ENCODE measurements at regions not wholly inside any gene's neighbourhood (a gene's known extent, or its start where the extent isn't known, plus 50 kb on each side); places are given as distances from the start of the nearest gene placed in this dataset.

DNA sequence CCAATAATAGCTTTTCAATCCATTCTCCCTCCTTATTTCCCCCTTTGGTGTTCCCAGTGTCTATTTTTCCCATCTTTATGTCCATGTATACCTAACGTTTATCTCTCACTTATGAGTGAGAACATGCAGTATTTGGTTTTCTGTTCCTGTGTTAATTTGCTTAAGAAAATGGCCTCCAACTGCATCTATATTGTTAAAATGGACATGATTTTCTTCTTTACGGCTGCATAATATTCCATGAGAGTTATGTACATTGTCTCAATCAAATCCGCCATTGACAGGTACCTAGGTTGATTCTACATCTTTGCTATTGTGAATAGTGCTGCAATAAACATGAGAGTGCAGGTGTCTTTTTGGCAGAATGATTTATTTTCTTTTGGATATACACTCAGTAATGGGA lies 126.7 kb downstream of the CTH start:
- intact Hi-C loops (cut with micrococcal nuclease) = no loop called here
- no peak overlapping the region for H3K4me3 ChIP-seq (ENCODE audit: low read length in 2 of 2)
- no peaks in the 10 kb centered on the region for H3K4me1 ChIP-seq (ENCODE audit: insufficient read depth, low read length)
- H3K27me3 ChIP-seq (ENCODE audit: insufficient read depth, low read length) = no peaks in the 10 kb centered on the region
- H3K9me3 ChIP-seq (ENCODE audit: control insufficient read depth in 1 of 2, low read length in 2 of 2) = no peaks in the 10 kb centered on the region
- CTCF ChIA-PET (ENCODE audit: partially characterized antibody) = no interaction called here
- POLR2A ChIA-PET (ENCODE audit: partially characterized antibody) = no interaction called here
- Mint-ChIP-seq H3K4me1 (no peaks in the 10 kb centered on the region), H3K27ac (no peak overlapping the region), H3K9me3 (no peaks in the 10 kb centered on the region), H3K36me3 (no peaks in the 10 kb centered on the region), H3K27me3 (peaks cover 6 to 18% of the 10 kb centered on the region in 2 donors), H3K4me3 (no peak overlapping the region)
- no peaks in the 10 kb centered on the region for H3K36me3 ChIP-seq (ENCODE audit: insufficient read depth, low read length)
- no peak for DNase-seq
- H3K27ac ChIP-seq (ENCODE audit: low read depth, low read length) = no peak overlapping the region

DNA sequence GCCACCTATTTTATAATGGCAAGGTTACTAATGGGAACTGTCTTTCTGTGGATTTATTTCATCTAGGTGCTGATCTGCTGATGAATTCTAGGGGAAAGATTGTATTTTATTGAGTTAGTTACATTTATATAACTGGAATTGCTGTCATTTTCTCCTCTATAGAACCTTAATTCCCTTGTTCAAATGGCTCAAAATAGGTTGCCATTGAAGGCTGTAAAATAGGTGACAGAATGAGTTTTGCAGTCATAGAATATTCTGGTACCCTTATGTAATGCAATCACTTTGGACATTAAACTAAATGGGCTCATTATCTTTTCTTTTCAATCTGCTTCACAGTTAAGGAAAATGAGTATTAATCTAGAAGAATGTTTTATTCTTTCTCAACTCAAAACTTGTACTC lies 131.0 kb downstream of the CTH start:
- no peak overlapping the region for H3K27ac Mint-ChIP-seq
- Histone ChIP-seq H3K36me3 (ENCODE audit: insufficient read depth, low read length) (no peaks in the 10 kb centered on the region), H3K27me3 (ENCODE audit: insufficient read depth, low read length) (no peaks in the 10 kb centered on the region), H3K4me1 (ENCODE audit: insufficient read depth, low read length) (no peaks in the 10 kb centered on the region), H3K4me3 (ENCODE audit: low read length in 2 of 2) (no peak overlapping the region), H3K9me3 (ENCODE audit: control insufficient read depth in 1 of 2, low read length in 2 of 2) (no peaks in the 10 kb centered on the region), H3K27ac (ENCODE audit: low read depth, low read length) (no peak overlapping the region)
- intact Hi-C loops (cut with micrococcal nuclease) = no loop called here
- H3K4me1 Mint-ChIP-seq = no peaks in the 10 kb centered on the region
- no peaks in the 10 kb centered on the region for H3K9me3 Mint-ChIP-seq
- CTCF ChIA-PET (ENCODE audit: partially characterized antibody) = no interaction called here
- DNase-seq = no peak
- peaks cover under 1 to 11% of the 10 kb centered on the region in 2 donors for H3K27me3 Mint-ChIP-seq
- no peak overlapping the region for H3K4me3 Mint-ChIP-seq
- H3K36me3 Mint-ChIP-seq = no peaks in the 10 kb centered on the region
- POLR2A ChIA-PET (ENCODE audit: partially characterized antibody) = no interaction called here

DNA sequence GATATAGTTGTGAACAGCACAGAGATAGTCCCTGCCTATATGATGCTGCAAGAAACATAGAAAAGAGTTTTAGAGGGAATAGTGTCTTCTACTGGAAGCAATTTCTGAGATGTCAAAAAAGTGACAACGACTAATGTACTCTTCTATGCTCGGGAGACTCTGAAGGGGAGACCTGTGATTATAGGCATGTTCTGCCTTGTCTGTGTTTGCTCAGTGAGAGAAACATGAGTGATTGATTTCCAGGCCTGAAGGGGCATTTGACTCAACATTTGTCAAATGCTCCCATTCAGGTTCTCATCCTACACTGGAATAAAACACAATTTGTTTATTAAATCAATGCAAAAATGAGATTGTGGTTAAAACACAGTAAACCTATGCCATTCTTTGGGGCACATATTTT lies 131.8 kb downstream of the CTH start:
- intact Hi-C loops (cut with micrococcal nuclease) = no loop called here
- Histone ChIP-seq H3K4me1 (ENCODE audit: insufficient read depth, low read length) (no peaks in the 10 kb centered on the region), H3K36me3 (ENCODE audit: insufficient read depth, low read length) (no peaks in the 10 kb centered on the region), H3K27me3 (ENCODE audit: insufficient read depth, low read length) (no peaks in the 10 kb centered on the region), H3K4me3 (ENCODE audit: low read length in 2 of 2) (no peak overlapping the region), H3K9me3 (ENCODE audit: control insufficient read depth in 1 of 2, low read length in 2 of 2) (no peaks in the 10 kb centered on the region), H3K27ac (ENCODE audit: low read depth, low read length) (no peak overlapping the region)
- Mint-ChIP-seq H3K27ac (no peak overlapping the region), H3K36me3 (no peaks in the 10 kb centered on the region), H3K4me1 (no peaks in the 10 kb centered on the region), H3K9me3 (no peaks in the 10 kb centered on the region), H3K27me3 (peaks cover 1 to 8% of the 10 kb centered on the region in 2 donors), H3K4me3 (no peak overlapping the region)
- ChIA-PET POLR2A (ENCODE audit: partially characterized antibody) (no interaction called here), CTCF (ENCODE audit: partially characterized antibody) (no interaction called here)
- no peak for DNase-seq

DNA sequence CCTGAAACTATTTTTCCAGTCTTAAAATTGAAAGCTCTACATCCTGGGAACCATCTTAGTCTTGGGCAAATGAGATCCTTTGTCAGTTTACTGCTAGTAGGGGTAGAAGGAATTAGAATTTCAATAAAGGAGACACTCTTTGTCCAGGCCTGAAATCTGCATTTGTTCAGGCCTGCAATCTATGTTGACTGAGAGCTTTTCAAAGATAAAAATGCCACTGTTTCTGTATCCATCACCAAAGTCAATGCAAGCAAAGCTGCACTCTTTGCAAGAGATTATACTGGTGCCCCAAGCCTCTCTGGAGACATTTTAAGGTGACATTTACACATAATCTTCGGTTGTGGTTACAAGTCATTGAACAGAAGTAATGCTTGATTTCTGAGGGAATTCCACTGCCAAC lies 135.7 kb downstream of the CTH start:
- no peaks in the 10 kb centered on the region for H3K27me3 ChIP-seq (ENCODE audit: insufficient read depth, low read length)
- H3K36me3 Mint-ChIP-seq = no peaks in the 10 kb centered on the region
- no peak overlapping the region for H3K4me3 Mint-ChIP-seq
- no peaks in the 10 kb centered on the region for H3K36me3 ChIP-seq (ENCODE audit: insufficient read depth, low read length)
- no peaks in the 10 kb centered on the region for H3K4me1 Mint-ChIP-seq
- no peaks in the 10 kb centered on the region for H3K9me3 ChIP-seq (ENCODE audit: control insufficient read depth in 1 of 2, low read length in 2 of 2)
- no peak overlapping the region for H3K27ac ChIP-seq (ENCODE audit: low read depth, low read length)
- no peaks in the 10 kb centered on the region for H3K4me1 ChIP-seq (ENCODE audit: insufficient read depth, low read length)
- H3K4me3 ChIP-seq (ENCODE audit: low read length in 2 of 2) = no peak overlapping the region
- no peaks in the 10 kb centered on the region for H3K9me3 Mint-ChIP-seq
- intact Hi-C loops (cut with micrococcal nuclease) = no loop called here
- ChIA-PET POLR2A (ENCODE audit: partially characterized antibody) (no interaction called here), CTCF (ENCODE audit: partially characterized antibody) (interaction anchor here (1.4 kb wide), 1 partner anchor 17 kb away, joined by 3 read pairs; no protein-coding TSS in a partner anchor)
- H3K27me3 Mint-ChIP-seq = peaks cover 5 to 6% of the 10 kb centered on the region in 2 donors
- no peak overlapping the region for H3K27ac Mint-ChIP-seq
- no peak for DNase-seq

DNA sequence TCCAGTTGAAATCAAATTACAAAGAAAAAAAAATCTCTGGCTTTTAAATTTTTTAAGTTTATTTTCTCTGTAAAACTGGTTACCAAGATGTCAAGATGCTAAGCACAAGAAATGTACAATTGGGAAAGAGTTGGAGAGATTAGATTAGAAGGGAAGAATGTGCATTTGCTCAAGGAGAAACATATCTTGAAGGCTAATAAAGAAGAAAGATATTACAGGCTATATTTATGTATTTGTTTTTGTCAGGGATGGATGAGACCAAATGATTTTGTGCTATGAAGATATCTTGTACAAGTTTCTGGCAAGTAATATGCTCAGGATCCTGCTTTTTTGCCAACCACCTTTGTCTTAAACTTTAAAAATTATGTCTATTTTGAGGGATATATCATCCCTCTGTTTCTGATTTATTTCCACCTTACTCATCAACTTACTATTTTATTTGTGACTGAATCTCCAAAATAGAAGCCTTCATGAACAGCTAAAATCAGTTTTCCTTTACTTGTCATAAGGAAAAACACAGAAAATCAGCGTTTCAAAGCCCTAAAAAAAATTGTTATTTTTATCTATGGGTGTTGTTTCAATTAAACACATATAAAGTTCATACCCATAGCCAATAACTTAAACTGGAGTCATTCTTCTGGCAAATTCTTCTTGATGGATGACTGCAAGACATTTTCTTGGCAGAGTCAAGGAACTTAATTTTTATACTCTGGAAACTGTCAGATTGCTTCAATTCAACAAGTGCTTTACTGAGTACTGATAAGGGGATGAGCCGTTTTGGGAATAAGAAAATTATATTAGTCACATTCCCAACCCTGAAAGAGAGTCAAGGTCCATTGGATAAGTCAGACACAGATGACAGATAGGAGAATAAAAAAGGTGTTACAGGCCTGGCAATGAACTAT lies 141.8 kb downstream of the CTH start:
- Mint-ChIP-seq H3K4me1 (no peaks in the 10 kb centered on the region), H3K4me3 (no peak overlapping the region), H3K27ac (no peak overlapping the region), H3K27me3 (peaks cover 4% of the 10 kb centered on the region in 2 donors), H3K36me3 (no peaks in the 10 kb centered on the region), H3K9me3 (no peaks in the 10 kb centered on the region)
- Histone ChIP-seq H3K9me3 (ENCODE audit: control insufficient read depth in 1 of 2, low read length in 2 of 2) (no peaks in the 10 kb centered on the region), H3K27me3 (ENCODE audit: insufficient read depth, low read length) (no peaks in the 10 kb centered on the region), H3K4me1 (ENCODE audit: insufficient read depth, low read length) (no peaks in the 10 kb centered on the region), H3K27ac (ENCODE audit: low read depth, low read length) (no peak overlapping the region), H3K4me3 (ENCODE audit: low read length in 2 of 2) (no peak overlapping the region), H3K36me3 (ENCODE audit: insufficient read depth, low read length) (no peaks in the 10 kb centered on the region)
- ChIA-PET CTCF (ENCODE audit: partially characterized antibody) (no interaction called here), POLR2A (ENCODE audit: partially characterized antibody) (no interaction called here)
- no peak for DNase-seq
- intact Hi-C loops (cut with micrococcal nuclease) = no loop called here

DNA sequence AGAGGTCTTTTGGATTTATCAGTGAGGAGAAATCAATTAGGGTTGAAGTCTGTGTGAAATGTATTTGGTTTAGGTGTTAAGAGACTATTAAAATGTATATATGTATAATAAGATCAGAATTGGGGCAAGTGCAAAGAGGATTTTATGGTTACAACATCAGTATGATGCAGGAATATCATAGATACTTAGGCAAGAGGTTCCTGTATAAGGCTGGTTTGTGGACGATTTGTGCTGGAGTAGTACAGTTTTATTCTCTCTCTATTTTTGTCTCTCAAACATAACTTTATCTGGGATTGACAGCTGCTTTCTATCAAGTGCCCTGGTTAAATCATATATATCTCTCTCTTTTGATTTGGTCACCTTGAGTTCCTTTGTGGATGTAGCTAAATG lies 142.5 kb downstream of the CTH start:
- Mint-ChIP-seq H3K4me1 (no peaks in the 10 kb centered on the region), H3K27ac (no peak overlapping the region), H3K36me3 (no peaks in the 10 kb centered on the region), H3K27me3 (peaks cover under 1 to 1% of the 10 kb centered on the region in 2 donors), H3K9me3 (no peaks in the 10 kb centered on the region), H3K4me3 (no peak overlapping the region)
- Histone ChIP-seq H3K27ac (ENCODE audit: low read depth, low read length) (no peak overlapping the region), H3K36me3 (ENCODE audit: insufficient read depth, low read length) (no peaks in the 10 kb centered on the region), H3K27me3 (ENCODE audit: insufficient read depth, low read length) (no peaks in the 10 kb centered on the region), H3K4me3 (ENCODE audit: low read length in 2 of 2) (no peak overlapping the region), H3K9me3 (ENCODE audit: control insufficient read depth in 1 of 2, low read length in 2 of 2) (no peaks in the 10 kb centered on the region), H3K4me1 (ENCODE audit: insufficient read depth, low read length) (no peaks in the 10 kb centered on the region)
- no peak for DNase-seq
- ChIA-PET CTCF (ENCODE audit: partially characterized antibody) (no interaction called here), POLR2A (ENCODE audit: partially characterized antibody) (no interaction called here)
- intact Hi-C loops (cut with micrococcal nuclease) = no loop called here

DNA sequence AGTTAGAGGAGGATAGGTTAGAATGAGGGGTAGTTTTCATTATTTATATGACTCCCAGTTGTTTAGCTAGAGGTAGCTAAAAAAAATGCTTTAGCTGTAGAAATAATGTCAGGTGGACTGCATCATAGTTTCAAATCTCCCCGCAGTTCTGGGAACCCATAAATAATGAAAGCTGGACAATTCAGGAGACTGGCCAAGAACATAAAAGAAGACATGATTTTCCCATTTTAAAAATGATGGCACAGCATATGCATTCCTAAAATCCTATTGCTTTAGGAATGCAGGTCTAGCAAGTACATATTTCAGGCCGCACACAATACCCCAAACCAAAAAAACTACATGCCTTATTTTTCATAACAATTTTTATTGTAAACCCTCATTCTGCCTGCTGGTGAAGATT lies 143.3 kb downstream of the CTH start:
- no peaks in the 10 kb centered on the region for H3K36me3 ChIP-seq (ENCODE audit: insufficient read depth, low read length)
- H3K9me3 ChIP-seq (ENCODE audit: control insufficient read depth in 1 of 2, low read length in 2 of 2) = no peaks in the 10 kb centered on the region
- no peak for DNase-seq
- Mint-ChIP-seq H3K36me3 (no peaks in the 10 kb centered on the region), H3K27me3 (peaks cover 0 to 2% of the 10 kb centered on the region in 2 donors), H3K27ac (no peak overlapping the region), H3K4me1 (no peaks in the 10 kb centered on the region), H3K4me3 (no peak overlapping the region), H3K9me3 (no peaks in the 10 kb centered on the region)
- no peak overlapping the region for H3K27ac ChIP-seq (ENCODE audit: low read depth, low read length)
- H3K4me3 ChIP-seq (ENCODE audit: low read length in 2 of 2) = no peak overlapping the region
- no peaks in the 10 kb centered on the region for H3K27me3 ChIP-seq (ENCODE audit: insufficient read depth, low read length)
- ChIA-PET CTCF (ENCODE audit: partially characterized antibody) (no interaction called here), POLR2A (ENCODE audit: partially characterized antibody) (no interaction called here)
- intact Hi-C loops (cut with micrococcal nuclease) = no loop called here
- no peaks in the 10 kb centered on the region for H3K4me1 ChIP-seq (ENCODE audit: insufficient read depth, low read length)

All from CD4-positive, alpha-beta memory T cell (primary cell).